Renal cortex interstitium (tissue), 11 donors: ENCODE measurements at regions not wholly inside any gene's neighbourhood (a gene's known extent, or its start where the extent isn't known, plus 50 kb on each side); places are given as distances from the start of the nearest gene placed in this dataset.

Experiments
- DNase-seq, 11 donors: peaks; one replicate each; pipeline ENCODE4 v3.0.0-alpha.2; 2013; ENCODE audit warnings: low read depth in 9 of 11, low spot score in 4 of 11; ENCODE audit errors: extremely low read depth in 1 of 11

DNA sequence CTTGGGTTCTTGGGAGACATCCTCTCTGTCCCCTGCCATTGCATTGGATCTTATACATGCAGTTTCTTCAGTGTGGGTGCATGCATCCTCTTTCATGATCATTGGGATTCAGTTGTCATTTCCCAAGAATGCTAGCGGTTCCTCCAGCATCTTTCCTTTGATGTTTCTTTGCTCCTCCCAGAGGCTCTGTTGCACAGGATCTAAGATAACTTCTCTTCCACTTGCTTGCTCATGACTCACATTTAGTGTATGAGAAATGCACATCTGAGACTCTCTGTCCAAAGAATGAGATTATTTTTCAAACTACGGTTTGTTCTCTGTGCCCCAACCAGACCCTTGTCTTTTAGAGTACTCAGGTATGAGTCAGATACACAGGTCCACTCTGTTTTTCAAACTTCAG lies 197.1 kb downstream of the NDFIP2 start:
- DNase-seq: no peak

DNA sequence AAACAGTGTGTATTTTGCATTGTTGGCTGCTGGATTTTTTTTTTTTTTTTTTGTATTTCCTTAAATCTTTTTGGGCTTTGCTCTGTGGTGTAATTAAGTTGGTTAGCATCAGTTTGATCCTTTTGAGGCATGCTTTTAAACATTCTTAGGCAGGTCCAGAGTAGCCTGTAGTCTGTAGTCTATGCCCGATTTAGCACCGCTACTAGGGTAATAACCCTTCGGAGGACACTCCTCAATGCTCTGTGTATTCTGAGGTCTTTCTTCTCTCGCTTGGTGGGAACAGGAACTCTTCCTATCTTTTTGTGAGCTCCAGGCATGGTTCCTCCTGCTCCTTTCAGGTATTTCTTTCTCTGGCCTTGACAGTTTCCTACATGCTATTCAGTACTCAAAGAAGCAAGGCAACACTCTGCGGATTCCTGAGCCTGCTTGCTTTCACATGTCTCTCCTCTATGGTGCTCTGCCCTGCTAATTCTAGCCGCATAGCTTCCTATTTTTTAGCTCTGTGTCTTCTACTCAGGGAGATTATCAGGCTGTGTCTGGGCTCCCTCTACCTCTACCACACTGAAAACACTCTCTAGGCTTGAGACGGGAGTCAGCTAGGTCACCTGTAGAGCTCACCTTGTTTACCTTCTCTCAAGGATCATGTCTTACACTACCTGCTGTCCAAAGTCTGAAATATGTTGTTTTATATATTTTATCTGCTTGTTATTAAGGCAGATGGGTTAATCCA lies 195.1 kb downstream of the NDFIP2 start:
- no peak for DNase-seq

DNA sequence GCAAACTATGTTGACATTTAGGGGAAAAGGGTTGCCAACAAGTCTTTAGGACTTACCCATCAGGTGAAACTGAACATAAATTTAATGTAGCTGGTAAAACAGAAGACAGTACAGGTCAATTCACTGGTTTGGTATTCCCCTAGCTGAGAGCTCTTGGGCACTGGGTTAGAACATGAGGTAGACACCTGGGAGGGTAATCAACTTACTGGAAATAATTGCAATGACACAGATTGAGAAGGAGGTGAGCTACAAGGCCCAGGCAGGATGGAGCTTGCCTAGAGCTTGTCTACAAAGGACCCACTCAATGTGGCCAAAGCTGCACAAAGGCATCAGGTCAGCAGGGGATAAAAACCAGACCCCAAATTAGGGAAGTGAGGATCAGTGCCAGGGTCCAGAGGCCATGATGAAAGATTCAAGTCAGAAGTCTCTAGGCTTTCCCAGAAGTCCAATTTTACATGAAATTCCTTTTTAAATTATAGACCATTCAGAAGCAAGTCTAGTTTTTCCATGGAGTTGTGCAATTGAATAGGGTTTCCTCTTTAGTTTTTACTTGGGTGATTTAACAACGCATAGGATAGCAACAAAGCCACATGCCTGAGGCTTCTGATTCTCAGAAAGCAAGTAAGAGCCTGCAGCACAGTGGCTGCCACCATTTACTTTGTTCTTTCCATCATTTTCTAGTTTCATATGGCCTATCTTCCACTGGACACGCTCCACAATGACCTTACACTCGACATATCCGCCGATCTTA lies 194.0 kb downstream of the NDFIP2 start:
- no peak for DNase-seq

DNA sequence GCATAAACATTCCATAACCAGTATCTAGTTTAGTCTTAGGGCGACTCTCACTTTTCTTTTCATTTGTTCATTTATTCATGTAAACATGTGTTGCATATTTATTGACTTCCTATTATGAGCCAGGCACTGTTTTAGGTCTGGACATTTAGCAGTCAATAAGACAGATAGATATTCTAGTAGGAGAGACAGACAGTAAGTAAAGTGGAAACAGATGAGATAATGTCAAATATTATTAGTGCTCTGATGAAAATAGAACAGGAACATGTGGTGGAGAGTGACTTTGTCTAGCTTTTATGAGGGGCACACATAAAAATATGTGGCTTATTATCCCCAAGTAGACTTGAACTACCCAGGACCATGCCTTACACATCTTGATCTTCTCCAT lies 193.0 kb downstream of the NDFIP2 start:
- no peak for DNase-seq

DNA sequence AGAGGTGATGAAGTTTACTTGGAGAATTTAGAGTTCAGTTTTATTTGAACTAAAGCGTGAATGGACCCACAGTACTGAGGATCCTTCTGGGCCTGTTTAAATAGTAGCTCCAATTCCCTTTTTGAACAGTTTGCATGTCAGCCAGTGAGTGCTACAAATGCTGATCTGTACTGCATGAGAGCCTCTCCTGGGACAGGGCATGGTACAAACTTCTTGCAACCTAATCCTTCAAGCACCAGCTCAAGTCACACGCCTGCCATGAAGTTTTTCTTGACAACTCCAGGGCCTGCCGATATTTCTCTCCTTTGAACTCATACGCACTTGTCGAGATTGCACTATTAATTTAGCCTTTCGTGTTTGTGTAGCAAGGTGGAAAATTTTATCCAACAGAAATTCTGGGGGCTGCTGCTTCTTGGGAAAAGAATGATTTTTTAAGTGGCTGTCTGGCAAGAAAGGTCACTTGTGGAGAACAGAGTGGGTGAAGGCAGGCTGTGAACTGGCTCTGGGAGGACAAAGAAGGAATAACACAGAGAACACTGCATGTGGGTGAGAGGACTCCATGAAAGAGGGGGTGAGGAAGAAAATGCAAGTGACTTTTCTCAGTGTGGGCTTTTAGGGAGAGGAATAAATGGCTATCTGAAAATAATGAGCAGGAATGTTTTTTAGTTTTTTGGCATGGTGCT lies 192.5 kb downstream of the NDFIP2 start:
- no peak for DNase-seq

DNA sequence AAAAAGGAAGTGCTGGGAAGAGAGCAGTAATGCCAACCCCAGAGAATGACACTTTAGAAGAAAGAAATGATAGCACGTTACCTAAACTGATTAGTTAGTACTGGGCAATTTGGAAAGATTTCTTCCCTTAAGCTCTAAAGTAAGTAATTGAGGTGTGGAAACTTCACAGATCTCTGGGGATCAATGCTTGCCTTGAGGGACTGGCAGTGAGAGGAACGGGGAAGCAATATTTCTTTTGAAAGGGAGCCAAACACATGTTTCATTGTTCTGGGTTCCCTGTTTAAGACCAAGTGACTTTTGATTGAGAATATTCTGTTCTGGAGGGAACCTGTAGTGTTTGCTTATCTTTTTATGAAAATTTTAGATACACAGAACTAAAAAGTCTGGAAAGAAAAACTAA lies 190.5 kb downstream of the NDFIP2 start:
- DNase-seq: no peak

DNA sequence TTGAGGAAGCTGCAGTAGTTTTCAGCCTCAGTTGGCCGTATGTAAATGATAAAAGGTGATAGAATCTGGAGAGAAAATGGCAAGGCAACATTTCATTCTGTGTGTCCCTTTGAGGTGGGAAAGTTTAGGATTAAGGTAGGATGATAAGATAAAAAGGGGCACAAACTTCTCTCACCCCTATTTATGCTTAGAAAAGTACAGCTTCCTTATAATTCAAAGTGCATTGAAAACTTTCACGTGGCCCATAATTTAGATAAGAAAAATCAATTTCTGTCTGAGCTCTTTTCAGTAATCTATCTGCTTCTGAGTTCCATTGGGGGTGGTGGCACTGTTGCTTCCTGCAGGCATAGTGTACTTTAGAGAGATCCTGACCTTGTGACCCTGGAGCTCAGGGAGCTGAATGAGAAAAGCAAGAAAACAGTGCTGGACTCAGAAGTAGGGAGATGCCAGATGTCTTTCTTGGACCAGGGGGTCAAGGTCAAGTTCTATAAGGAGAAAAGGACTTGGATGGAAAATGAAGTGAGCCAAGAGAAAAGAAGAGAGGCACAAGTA lies 187.3 kb downstream of the NDFIP2 start:
- no peak for DNase-seq

DNA sequence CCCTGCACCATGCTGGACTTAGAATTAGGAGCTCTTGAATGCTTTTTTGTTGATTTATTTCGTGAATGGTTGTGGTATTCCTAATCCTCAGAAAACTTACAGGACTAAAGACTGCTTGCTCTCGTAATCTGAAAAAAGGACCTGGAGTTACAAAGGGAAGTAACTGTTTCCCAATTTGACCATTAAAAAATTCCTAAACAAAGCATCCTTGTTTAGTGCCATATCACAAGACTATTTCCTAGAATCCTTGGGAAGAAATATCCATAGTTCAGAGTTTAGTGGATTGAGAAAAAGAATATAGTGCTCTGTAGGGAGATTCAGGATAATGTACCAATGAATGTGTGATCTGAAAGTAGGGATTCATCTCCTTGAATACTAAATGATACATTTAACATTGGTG lies 186.8 kb downstream of the NDFIP2 start:
- no peak for DNase-seq

DNA sequence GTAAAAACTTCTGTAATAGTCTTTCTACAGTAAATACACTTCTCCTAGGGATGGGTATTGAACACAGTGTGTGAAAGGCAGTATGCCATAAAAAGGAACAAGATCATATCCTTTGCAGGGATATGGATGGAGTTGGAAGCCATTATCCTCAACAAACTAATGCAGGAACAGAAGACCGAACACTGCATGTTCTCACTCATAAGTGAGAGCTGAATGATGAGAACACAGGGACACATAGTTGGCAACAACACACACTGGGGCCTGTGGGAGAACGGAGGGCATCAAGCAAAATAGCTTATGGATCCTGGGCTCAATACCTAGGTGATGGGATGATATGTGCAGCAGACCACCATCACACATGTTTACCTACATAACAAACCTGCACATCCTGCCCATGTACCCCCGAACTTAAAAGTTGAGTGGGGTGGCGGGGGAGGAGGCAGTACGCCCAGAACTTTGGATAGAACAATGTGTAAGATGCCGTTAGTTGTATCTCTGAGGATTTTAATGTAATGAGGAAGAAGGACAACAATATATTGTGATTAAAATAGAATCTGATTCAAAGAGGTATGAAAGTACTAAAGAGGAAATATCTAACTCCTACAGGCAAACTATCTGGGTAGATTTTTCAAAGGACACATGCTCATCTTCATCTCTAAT lies 183.2 kb downstream of the NDFIP2 start:
- no peak for DNase-seq

DNA sequence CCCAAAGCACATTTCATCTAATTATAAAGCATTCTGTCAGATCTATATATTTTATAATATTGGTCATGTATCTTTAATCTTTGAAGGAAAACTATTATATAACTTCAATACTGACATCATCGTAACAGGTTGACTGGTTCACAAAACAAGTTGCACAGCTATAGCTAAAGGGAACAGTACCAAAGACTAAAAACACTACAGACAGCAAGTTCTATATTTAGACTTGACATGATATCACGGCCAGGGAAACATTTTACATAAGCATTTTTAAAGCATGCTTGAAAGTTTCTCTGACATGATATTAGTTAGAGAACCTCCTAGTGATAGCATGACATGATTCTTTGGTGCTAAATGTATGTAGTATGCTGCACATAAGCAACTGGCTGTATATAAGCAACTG lies 182.5 kb downstream of the NDFIP2 start:
- no peak for DNase-seq

DNA sequence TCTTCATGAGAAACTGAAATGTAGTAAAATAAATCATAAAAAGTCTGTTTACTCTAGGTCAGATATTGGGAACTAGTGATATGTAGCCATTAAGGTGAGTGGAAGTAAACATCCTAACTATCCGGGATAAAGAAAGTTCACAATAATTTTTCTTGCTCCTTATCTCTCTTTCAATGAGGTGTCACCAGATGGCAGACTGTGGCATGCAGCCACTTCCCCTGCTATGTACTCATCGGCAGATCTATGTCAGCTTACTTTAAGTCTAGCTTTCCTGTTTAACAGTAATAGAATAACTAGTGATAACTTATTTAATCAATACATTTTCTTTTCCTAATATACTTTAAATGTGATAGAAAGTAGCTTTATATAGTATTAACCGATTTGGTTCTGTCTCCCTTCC lies 181.9 kb downstream of the NDFIP2 start:
- no peak for DNase-seq

DNA sequence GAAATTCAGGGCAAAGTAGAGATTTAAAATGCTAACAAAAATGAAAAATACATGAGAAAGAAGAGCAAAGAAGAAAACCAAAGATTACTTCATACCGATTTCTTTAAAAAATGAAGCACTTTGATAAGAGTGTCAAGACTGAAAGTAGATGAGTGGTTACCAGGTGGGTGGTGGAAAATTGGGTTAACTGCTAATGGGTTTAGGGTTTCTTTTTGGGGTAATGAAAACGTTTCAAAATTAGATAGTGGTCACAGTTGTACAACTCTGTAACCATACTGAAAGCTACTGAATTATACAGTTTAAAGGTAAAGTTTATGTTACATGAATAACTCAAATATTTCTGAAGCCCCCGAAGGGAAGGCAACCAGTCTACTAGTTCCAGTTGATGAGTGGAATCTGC lies 179.4 kb downstream of the NDFIP2 start:
- no peak for DNase-seq

DNA sequence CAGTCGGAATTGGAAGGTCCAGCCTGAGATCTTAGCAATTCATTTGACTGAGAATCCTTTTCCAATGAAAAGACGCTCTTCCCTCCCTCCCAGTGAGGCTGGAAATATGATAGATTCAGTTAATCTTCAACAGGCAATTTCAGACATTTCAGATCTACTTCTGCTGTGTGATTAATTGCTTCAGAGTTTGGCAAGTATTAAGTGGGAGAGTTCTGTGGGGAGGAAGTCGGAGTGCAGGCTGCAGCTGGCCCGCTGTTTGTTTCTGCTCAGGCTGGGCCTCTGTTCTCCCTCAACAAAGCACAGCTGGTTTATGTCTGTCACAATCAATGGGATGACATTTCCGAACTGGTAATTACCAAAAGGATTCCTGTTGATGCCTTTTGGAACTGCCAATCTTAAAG lies 178.2 kb downstream of the NDFIP2 start:
- DNase-seq: peak in 7 of 11 donors; percentile 11 to 38 (median 22)

DNA sequence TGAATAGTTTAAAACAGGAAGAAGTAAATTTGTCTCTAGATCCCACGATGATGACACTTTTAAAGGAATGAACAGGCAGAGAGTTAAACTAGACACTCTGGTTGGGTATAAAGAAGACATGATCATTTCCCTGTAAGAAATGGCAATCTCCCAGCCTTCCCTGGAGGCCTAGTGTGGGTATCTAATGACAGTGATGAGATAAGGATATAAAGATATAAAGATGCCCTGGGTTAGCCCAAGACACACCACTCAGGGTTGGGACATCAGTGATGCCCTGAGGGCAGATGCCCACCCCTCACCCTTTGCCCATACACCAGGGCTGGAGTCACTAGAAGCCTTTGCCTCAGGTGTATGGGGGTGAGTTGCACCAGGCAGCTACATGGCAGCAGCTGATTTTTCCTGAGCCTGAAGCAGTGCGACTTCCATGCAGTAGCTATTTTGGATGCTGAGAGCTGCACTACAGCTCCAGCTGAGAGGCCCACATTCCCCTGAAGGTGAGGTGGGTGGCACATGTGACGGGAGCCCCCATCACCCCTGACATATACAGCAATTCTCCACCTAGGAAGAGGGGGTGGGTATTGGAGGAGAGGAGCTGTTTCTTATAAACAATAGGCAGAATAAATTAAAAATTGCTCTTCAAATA lies 177.5 kb downstream of the NDFIP2 start:
- no peak for DNase-seq

DNA sequence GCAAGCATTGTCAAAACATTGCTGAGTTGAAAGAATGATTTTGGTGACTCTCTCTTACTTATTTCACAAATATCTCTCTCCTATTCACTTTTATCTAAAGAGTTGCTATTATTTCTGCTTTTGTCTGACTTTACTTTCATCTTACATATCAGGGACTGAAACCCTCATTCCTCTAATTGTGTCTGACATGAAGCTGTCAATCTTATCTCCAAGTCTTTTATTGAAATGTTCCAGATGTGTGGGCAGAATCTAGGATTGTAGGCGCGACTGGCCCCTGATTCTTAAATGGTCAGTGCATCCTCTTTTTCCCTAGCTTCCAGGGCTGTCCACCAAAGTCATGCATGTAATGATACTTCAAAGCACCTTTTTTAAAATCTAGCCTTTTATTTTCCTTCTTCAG lies 174.6 kb downstream of the NDFIP2 start:
- no peak for DNase-seq

DNA sequence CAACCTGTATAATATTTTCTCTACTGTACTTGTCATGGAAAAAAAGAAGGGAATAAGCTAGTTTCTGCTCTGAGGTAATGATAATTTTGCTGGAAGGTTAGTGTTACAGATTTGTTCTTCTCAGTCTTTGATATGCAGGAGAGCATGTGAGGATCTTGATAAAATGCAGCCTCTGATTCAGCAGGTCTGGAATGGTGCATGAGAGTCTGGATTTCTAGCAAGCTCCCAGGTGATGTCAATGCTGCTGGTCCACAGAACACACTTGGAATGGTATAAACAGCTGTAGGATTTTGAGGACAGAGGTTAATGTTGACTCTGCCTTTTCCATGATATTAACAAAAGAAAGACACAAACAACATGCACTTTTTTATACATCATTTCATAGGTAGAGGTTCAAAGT lies 173.6 kb downstream of the NDFIP2 start:
- DNase-seq: no peak

DNA sequence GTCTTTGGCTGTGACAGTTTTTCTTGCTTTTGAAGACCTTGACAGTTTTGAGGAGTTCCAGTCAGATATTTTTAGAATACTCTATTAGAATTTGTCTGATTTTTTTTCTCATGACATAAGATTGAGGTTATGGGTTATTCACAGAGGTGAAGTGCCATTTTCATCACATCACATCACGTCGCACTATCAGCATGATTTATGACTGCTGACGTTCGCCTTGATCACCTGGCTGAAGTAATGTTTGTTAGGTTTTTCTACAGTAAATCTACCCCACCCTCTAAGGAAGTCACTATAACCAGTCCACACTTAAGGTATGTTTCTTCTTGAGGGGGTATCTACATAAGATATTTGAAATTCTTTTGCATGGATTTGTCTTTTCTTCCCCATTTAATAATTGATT lies 169.7 kb downstream of the NDFIP2 start:
- DNase-seq: no peak

DNA sequence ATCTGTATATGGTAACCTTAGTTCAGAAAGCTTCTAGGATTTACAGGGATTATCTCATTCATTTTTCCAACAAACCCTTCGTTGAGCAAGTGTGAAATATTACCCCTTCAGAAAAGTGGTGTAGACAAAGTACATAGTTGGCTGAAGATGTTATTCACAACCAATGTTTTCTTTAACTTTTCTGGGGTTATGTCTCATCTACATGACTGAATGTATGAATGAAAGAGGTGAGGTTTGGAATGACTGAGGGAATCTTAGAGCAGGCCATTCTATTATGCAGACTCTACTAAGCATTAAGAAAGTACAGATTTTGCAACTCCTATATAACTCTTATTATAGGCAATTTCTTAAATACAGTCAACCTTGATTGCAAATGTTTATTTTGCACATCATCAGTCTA lies 167.2 kb downstream of the NDFIP2 start:
- no peak for DNase-seq

DNA sequence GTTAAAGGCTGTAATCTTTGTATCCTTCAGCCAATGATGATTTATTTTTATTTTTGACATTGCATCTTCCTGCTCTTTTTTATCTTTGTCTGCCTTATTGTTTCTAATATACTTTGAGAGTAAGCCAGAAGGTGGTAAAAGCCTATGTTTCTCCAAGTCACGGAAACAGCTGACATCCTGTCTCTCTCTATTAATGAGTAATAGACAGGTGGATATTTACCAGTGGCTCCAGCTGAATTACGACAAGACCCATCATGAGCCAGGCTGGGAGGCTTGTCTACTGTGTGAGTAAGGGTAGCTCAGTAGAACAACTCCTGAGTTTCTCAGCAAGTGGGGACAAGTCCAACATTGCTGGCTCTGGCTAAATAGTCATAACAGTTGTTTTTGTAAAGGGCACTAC lies 166.6 kb downstream of the NDFIP2 start:
- DNase-seq: peak in 1 of 11 donors; percentile 29
